Right lobe of liver (tissue), 4 donors: ENCODE measurements at regions not wholly inside any gene's neighbourhood (a gene's known extent, or its start where the extent isn't known, plus 50 kb on each side); places are given as distances from the start of the nearest gene placed in this dataset.

Source experiments
- CTCF ChIP-seq, 4 donors: fragments of 200-600 bp in 3 of 4; fragments of 450-650 bp in 1 of 4; IDR thresholded peaks; one replicate each; pipeline versions ENCODE4 v1.5.1 to v1.8.0; 2016 to 2022; ENCODE audit warnings: antibody characterized with exemption in 4 of 4, mild to moderate bottlenecking in 2 of 4
- POLR2A ChIP-seq: fragments of 450-650 bp; IDR thresholded peaks from one replicate; pipeline ENCODE4 v1.6.1; 2017; ENCODE audit warnings: antibody characterized with exemption, mild to moderate bottlenecking
- donor health status: DM: no; HTN: no; CAD: no.
- donor health status: DM: no; HTN: no; CAD: no.
- donor health status: DM: no; HTN: yes; CAD: no.

- TF ChIP-seq CTCF (IDR thresholded peaks at IDR 0.05) (no peak), POLR2A (no peak)
Measured at GRCh38 chrX:38970074-38970473, 168.8 kb downstream of the MID1IP1 start.
